Medulla oblongata (tissue), 1 donor: ENCODE measurements at regions not wholly inside any gene's neighbourhood (a gene's known extent, or its start where the extent isn't known, plus 50 kb on each side); places are given as distances from the start of the nearest gene placed in this dataset.

ENCODE experiments used
- DNase-seq: peaks from one replicate; pipeline ENCODE4 v3.0.0-alpha.2; 2015; ENCODE audit errors: extremely low spot score

DNA sequence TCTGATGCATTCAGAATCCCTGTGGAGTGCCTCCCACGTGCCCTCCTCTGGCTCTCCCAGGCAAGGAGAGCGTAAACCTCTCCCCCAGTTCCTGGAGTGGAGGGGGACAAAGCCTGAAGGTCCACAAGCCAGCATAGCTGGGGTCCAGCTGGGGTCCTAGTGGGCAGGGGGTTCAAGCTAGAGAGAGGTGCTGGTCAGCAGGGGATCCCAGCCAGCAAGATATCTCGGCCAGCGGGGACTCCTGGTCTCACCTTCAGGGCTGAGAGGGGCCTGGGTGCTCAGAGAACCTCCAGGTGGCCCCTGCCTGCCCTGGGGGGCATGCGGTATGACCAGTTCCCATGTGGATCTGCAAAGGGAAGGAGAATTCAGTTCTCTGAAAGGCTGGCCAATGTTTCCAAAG is 413.7 kb downstream of the TCERG1L start:
- DNase-seq = no peak

DNA sequence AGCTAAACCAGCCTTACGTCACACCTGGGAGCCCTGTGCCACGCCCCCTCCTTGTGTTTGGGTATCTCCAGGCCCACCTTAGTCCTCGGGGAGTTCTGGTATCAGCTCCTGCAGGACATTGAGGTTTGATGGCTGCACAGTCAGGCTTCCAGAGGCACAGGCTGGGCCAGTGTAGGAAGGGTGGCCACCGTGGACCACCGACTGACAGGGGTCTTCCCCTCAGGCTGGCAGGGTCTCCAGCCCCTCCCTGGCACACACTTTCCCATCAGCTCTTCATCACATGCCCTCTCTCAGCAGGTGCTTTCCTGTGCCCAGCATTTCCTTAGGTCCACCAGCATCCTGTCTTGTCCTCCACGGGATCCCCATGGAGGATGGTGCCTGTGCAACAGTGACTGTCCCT is 413.1 kb downstream of the TCERG1L start:
- no peak for DNase-seq

DNA sequence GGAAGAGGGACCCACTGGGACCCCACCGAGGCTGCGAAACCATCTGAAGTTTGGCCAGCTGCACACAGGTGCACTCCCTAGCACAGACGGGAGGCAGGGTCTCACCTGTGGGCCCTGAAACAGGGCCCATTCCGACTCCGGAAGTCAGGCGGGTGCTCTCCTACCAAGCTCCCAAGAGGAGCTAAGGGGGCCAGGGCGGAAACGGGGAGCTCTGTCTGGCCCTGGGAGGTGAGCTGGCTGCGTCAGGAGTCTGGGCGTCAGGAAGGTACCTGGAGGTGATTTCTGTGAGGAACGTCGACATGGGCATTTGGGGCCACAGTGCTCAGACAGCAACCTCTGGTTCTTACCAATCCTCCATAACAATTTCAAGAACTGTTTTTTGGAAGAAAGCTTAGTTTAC is 411.7 kb downstream of the TCERG1L start:
- no peak for DNase-seq

DNA sequence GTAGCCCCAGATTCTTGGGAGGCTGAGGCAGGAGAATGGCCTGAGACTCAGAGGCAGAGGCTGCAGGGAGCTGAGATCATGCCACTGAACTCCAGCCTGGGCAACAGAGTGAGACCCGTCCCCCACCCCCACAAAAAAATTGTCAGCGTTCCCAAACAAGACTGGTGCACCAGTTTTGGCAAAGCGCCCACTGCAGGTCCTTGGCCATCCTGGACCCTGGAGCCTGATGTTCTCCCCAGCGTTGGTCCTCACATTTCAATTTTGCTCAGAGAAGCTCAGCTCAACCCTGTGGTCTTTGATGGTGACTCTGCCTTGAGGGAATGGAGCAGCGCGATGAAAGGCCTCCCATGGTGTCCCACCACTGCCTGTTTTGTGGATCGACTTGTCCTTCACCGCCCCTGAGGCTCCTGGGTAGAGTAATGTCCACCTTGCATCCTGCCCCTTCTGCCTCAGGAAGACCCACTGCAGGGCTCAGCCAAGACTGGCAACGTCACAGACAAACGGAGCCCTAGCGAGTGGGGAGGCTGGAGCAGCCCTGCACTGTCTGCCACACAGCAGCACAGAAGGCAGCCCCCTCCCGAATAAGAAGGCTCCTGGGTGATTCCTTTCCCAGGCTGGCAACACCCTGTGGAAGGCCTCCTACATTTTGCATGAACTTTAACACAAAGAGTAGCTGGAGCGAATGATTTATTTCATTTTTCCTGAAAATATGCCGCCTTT is 410.9 kb downstream of the TCERG1L start:
- no peak for DNase-seq

DNA sequence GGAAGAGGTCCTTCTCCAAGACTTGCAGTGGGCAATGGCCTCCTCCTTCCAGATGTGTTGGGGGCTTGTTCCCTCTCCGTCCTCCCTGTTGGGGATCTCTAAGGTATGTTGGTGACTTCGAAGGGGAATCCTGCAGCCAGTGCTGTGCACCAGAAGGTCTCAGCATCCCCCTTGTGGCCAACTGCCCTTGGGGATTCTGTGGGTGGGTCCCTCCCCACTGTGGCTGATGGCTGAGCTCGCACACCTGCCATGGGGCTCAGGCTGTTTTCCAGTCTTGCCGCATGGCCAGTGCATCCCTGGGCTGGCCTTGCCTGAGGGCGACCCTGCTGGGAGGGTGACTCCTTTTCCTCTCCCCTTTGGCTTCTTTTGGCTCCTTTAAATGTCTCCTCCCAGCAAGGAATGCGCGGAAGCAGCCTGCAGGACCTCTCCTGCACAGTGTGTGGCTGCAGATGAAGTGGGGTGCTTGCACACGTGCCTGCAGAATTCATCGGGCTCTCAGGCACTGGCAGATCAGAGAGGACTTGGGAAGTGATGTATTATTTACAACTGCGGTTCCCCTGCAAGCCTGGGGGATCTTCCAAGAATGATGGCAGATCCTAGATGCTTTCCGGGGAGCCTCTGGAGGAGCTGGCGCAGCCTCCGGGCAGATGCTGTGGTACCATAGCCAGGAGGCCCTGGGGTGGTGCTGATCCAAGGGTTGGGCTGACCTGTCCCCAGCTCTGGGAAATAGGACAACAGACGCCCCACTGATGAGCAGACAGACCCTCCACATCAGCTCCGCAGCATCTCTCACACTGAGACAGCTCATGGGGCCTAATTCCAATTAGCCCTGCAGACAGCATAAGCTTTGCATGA is 410.0 kb downstream of the TCERG1L start:
- DNase-seq = no peak

DNA sequence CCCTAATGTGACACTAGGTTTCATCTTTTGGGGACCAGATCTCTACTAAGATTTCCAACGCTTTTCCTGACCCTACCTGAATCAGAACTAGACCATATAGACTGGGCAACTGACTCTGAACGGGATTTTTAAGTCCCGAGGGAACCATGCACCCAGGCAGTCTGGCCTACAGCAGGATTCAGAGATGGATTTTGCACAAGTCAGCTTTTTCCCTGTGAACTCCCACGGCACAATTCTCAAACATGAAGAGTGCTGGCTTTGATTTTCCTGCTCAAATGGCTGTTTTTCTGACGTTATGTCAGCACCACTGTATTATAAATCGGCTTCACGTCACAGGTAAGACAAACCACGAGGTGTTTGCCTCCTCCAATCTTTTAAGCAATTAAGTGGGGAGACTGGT is 409.1 kb downstream of the TCERG1L start:
- no peak for DNase-seq

DNA sequence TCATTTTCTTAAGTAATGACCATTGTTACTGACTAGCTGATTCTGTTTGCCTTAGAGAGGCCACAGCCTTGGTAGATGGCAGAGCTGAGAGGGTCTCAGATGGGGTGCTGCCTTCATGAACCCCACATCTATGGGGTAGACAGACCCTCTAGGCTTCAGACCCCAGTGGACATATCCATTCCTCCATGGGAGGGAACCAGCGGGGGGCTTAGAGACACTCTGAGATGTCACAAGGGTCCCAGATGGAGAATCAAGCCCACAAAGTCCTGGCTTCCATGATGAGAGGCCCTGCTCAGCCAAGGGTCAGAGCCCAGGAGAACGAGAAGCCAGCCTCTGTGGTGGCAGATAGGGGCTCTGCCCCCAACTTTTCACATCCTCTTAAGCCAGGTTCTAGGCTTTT is 408.6 kb downstream of the TCERG1L start:
- no peak for DNase-seq

DNA sequence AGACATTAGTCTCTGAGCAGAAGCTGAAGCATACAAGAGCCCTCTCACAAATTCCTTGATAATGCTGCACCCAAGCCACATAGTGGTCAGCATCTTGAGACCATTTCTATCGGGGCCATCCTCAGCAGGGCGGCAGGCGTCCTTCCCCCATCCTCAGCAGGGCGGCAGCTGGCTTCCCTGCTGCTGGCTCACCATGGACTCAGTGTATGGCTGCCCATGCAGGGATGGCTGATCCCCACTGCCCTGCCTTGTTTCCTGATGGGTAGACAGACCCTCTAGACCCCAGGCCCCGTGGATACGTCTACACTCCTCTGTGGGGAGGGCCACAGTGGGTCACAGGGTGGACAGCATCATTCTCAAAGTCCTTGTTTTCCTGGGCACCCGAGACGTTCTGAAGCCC is 406.8 kb downstream of the TCERG1L start:
- no peak for DNase-seq

DNA sequence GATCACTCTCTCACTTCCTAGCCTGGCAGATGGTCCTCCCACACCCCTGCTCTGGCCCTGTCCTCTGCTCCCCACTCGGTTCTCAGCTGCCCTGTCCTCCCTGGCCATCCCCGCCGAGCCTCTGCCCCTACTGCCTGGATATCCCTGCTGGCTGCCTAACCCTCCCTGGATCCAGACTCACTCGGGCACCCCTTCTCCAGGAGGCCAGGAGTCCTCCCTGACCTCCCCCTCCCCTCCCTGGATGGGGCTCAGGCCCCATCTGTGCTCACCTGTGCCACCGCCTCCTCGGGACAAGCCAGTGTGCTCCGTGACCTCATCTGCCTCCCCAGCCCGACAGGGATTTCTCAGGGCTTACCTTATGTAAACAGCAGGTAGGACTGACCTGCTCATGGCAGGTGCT is 406.1 kb downstream of the TCERG1L start:
- DNase-seq = no peak

DNA sequence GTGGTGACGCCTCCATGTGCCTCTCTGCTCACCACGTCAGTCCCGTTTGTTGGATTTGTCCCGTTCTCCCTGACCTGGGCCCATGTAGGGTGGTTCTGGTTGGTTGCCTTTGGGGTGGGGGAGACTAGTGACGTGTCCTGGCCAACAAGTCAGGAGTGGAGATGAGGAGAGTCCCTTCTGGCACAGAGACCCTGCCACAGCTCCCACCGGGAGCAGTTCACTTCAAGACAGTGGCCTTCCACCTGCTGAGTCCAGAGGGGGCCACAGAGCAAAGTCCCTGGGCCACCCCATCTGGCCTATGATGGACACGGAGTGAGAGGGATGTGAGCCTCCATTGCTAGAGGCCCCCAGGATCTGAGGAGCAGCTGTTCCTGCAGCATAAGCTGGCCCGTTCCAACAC is 405.6 kb downstream of the TCERG1L start:
- no peak for DNase-seq

DNA sequence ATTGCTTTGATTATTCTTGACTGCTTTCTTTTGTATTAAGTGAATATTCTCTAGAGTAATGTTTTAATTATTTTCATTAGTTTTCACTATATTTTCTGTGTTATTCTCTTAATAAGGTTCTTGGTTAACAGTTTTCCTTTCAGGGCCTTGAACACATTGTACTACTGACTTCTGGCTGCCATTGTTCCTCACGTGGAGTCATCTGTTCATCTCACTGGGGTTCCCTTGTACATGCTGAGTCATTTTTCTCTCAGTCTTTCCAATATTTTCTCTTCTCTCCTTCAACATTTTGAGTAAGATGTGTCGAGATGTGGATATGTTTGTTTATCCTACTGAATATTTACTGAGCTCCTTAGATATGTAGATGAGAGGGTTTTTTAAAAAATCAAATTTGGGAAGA is 400.7 kb downstream of the TCERG1L start:
- no peak for DNase-seq

DNA sequence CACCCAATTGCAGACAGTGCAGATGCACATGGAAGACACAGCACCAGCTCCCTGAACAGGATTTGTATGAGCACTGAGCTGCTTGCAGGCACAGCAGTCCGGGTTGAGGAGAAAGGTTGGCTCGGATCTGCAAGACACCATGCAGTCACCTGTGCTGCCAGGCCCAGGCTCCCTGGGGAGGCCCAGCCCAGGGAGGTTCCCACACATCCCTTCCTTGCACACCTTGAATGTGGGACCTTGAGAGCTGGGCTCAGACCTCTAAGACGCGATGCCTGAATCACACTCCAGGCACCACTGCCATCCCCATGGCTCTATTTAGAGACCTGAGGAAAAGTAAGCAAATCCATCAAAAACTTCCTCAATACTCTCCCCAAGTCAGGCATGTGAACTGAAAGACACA is 397.7 kb downstream of the TCERG1L start:
- no peak for DNase-seq

DNA sequence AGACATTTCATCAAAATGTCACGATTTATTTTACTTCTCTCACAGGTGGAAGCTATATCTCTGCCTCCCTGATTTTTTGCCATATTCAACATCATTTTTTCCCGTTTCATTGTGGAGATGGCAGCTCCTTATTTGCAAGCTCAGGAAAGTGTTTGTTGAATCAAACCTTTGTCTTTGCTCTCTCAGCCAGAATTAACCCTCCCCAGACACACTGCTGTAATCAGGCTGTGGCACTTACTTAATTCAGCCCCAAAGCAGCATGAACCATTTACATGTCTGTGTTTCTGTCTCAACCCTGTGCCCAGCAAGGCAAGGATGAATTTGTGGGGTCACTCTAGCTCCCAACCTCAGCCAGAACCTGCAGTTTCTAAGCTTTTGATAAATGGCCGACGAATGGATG is 397.2 kb downstream of the TCERG1L start:
- no peak for DNase-seq

DNA sequence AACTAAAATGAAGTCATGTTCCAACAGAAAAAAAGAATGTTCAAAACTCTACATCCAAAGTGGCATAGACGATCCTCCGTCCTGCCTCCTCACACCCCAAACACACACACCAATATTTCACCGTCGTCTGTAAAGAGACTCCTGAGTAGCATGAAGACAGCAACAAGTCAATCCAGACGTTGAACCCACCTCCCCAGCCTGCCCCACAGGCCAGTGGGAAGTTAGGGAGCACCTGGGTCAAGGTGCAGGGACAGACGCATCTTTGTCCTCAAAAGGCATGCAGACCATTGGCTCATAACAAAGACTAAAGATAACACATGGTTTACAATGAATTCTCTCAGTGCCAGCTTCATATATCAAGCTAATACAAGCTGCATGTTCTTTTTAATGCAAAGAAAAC is 396.5 kb downstream of the TCERG1L start:
- DNase-seq = no peak

DNA sequence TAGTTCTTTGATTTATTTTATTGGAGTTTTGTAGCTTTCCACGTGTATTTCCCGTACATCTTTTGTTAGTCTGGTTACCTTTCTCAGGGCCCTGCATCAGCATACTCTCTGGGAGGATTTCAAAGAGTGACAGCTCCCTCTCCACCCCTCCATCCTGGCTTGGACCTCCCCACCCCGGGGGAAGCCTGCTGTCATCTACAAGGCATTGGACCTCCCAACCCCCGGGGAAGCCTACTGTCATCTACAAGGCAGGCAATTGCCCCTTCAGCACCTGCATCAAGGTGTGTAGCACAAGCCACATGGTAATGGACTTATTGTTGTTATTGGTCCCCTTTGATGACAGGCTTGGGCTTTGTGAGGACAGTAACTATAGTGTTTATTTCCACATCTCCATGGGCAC is 390.1 kb downstream of the TCERG1L start:
- DNase-seq = no peak

DNA sequence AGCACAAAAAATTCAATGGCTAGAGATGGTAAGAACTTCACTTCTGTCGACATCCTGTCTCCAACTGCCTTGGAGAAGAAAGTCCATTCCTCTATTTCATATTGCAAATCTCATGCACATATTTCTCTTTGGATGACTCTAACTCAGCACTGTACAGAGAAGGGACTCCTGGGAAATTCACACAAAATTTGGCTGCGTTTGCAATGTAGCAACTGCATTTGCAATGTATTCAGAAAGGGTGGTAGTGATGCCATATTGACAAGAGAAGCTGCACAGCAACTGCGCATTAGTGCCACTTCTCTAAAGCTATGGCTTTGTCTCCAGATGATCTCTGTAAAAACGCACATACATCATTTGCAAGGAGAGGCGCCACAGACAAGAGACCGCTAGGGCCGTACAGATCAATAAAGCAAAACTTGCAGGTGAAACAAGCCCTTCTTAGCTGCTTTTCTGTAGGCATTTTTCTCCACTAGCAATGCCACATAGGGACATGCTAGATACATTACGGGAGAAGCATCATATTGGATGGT is 389.5 kb downstream of the TCERG1L start:
- no peak for DNase-seq

DNA sequence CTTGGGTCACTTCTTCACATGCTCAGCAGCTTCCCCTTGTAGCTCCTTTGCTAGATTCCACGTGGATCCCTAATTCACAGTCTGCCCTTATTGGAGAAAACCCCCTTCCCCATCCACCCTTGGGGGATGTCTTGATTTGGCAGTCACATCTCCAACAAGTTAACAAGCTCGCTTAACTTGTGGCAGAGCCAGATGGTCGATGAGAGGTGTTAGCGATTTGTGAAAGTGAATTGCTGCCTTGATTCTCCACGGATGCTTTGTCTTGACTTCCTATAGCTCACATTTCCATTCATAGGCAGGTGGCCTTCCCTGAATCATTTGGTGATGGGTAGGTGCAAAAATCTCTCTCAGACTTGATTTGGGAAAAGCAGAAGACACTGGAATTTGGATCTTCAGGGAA is 387.9 kb downstream of the TCERG1L start:
- DNase-seq = no peak

DNA sequence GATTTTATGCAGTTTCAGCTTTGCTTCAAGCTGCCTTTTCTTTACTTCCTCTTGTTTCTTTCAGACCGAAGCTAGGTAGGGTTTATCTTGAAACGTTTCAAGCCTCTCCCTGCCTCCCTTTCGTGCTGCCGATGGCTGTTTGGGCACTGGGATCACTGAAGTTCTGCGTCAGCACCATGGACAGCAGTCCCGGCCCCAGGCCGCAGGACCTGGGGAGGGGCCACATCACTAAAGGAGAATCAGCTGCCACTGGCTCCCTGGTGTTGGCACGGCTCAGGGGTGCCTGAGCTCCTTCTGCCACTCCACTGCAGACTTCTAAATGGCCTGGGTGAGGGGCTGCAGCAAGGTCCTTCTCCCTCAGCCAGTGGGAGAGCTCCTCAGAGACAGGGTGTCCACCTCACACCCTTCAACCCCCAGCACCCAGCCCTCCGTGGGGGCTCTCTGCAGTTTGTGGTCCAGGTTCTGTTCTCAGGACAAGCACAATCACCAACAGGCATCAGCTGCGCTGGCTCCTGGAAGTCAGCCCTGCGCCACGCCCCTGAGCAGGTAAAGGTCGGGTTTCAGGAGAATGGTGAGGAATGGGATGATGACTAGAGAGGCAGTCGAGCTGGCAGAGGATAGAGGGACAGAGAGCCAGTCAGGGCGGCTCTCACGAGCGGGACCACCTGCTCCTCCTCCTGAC is 387.2 kb downstream of the TCERG1L start:
- no peak for DNase-seq

DNA sequence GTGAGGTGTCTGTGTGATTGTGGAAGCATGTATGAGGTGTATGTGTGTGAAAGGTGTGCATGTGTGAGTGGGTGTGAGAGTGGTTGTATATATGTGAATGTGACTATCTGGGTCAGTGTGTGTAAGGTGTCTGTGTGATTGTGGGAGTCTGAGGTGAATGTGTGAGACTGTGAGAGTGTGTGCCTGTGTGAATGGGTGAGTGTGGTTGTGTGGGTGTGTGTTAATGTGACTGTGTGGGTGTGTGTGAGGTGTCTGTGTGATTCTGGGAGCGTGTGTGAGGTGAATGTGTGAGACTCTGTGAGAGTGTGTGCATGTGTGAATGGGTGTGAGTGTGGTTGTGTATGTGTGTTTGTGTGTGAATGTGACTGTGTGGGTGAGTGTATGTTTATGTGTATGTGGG is 385.1 kb downstream of the TCERG1L start:
- DNase-seq = no peak

DNA sequence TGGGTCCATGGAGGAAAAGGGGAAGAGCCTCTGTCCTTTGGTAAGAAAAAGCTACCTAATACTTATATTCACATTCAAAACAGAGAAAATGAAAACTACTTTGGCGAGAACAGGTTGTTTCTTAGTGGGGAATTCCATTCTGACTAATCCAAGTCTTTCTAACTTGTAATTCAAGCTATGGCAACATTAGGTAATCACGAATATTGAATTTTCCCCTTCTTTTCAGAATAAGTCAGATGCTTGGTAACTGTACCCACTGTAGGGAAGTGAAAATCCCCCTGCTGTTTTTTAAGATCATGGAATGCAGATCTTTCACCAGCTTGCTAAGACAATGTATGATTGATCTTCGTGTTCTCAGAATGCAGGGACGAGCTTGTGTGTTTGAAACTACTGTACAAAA is 384.4 kb downstream of the TCERG1L start:
- DNase-seq = no peak

DNA sequence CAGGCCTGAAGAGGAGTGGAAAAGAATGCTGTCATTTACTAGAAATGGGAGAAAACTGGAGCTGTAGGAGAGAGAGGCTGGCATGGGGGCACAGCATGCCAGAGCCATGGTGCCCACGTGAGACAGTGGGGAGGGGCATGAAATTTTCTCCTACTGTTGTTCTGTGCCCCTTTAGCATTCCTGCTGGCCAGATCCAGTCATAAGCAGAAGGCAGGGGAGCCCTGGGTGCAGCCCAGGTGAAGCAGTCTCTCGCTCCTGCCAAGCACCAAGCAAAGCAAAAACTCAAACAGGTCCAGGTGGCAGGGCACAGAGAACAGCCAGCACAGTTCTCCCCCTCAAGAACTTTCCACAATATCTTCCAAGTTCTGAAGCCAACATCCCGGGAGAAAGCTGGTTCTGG is 383.2 kb downstream of the TCERG1L start:
- no peak for DNase-seq
